CD4-positive, alpha-beta T cell treated with Interleukin-4 for 1 hour (primary cell): ENCODE measurements at regions not wholly inside any gene's neighbourhood (a gene's known extent, or its start where the extent isn't known, plus 50 kb on each side); places are given as distances from the start of the nearest gene placed in this dataset.

Experiments
- DNase-seq, 2 donors: peaks; one replicate each; pipeline ENCODE4 v3.0.0-alpha.2; 2020 to 2022

- no peak for DNase-seq
Observed at GRCh38 chr2:204277226-204277625, 268.0 kb upstream of the PARD3B start.

- no peak for DNase-seq
Observed at GRCh38 chr2:204278454-204278853, 266.8 kb upstream of the PARD3B start.

GRCh38 chr2:204279819-204280218, 265.5 kb upstream of the PARD3B start:
- no peak for DNase-seq

DNA sequence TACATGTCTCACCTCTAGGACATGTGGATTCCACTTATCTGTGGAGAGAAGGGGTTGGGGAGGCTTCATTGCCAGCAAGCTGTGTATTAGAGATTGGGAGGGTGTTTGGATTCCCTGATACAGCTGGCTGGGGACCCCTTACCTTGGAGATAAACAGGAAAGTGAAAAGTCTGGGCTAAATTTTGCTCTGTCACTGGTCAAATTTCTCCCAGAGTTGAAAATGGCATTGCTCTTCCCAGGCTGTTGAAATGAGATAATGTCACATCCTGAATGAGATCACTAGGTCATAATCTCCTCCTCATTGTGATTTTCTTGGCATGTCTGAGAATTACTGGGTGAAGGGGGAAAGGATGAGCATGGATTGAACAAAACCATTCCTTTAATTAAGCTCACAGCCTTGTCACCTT, 265.0 kb upstream of the PARD3B start:
- DNase-seq = no peak

DNA sequence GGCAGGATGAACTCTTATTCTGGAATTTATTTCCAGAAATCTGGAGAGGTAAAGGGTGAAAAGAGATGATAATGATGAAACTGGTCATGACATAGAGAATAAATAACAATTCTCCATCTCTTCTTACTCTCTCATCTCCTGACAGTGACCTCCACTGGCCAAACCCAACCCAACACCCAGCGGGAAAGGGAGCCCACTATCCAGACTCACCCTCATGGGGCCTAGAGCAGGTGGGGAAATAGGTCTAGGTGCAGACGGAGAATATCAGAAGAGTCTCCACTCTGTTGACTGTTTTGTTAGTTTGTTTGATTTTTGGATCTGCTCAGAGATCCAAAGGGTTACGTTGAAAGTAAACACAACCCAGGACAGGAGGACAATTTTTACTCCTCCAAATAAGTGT, 263.2 kb upstream of the PARD3B start:
- DNase-seq = no peak

DNA sequence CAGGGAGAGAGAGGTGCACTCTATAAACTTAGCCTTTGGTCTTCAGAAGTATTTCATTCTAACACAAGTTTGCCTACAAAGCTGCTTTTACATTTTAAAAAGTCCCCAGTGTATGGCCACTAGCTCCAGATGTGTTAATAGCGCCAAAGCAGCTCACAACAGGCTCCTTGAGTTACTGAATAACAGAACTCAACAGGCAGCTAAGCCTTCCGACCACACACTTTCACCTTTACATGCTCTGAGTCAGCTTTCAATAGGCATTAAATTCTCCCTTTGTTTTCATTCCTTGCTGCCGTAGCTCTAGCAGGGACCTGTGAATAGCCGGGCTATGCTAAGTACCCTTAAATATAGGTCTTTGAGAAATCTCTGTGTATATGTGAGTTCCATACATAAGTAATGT, 262.8 kb upstream of the PARD3B start:
- DNase-seq = no peak

DNA sequence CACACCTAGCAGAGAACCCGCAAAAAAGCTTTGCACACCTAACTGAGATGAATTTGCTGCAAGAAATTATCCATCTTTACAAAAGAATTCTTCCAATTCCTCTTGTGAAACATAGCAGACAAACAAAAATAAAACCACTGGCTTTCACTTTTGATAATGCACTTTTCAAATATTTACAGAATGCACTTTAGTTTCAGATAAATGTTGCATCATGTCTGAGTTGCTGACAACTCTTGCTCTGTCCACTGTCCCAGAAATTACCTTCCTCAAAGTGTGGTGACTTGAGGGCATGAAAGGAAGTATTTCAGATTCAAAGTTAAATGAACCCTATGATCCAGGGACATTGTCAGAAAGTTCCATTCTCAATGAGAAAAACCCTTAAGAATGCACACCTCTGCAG, 256.2 kb upstream of the PARD3B start:
- DNase-seq = no peak

DNA sequence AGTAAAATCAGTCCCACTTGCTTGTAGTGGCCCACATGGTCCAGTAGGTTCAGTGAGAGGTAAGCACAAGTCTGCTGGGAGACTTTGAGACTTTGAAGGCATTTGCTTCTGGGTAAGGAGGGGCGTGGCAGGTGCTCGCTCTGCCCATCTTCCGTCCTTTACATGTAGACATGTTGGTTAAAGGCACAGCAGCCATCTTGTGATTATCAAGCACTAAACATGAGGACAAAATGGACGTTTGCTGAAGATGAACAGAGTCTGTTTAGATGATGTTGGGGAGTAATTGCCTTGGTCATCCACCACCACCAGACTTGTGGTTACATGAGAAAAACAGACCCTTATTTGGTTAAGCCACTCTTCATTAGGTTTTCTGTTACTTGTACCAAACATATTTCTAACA, 252.8 kb upstream of the PARD3B start:
- DNase-seq = no peak

GRCh38 chr2:204293884-204294747, 251.2 kb upstream of the PARD3B start:
- DNase-seq = no peak

DNA sequence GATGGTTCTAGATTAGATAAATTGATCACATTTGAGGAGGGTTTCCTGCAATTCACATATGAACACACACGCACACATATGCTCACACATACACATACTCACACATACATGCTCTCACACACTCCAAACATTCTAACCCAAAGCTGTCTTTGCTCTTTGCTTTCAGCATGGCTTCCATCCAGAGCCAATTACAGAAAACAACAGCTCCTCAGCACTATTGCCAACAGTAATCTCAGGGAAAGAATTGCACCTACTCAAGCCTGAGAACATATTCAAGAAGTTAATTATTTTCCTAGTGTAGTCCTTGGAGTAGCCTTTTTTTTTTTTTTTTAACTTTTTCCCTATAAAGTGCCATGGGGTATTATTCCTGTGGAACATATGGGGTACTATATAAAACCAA, 246.9 kb upstream of the PARD3B start:
- DNase-seq = no peak

DNA sequence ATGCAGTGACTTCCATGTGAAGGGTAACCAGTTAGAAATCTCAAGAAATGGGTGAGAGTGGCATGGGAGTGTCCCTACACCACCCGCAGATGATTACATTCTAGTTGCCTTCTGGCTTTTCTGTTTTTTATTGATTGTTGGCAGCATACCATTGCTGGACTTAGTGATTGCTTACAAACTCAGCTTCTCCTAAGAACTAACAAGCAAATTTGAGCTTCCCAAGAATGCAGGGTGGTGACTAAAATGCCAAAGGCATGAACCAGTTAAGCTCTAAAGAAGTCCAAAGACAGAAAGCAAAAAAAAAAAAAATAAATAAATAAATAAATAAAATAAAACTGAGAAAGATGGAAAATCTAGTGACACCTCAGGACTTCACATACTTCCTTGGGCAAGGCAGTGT, 245.5 kb upstream of the PARD3B start:
- no peak for DNase-seq

- no peak for DNase-seq
Observed at GRCh38 chr2:204306667-204307066, 238.6 kb upstream of the PARD3B start.

DNA sequence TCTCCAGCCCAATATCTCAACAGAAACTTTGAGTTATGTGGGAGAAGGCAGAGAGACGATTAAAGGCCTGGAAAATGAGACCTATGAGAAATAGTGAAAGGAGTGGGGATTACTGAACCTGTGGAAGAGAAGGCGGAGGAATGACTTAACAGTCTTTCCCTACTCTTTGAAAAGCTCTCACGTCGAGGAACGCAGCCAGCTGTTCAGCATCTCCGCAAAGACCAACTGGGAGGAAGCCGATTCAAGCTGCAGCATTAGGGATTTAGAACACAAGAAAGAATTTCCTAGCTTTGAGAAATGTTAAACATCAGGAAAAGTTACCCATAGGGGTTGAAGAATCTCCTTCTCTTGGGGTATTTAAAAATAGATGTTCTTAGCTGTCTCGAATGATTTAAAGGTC, 233.2 kb upstream of the PARD3B start:
- no peak for DNase-seq

- no peak for DNase-seq
Observed at GRCh38 chr2:204313256-204313655, 232.0 kb upstream of the PARD3B start.

- no peak for DNase-seq
Observed at GRCh38 chr2:204315236-204315662, 230.0 kb upstream of the PARD3B start.

DNA sequence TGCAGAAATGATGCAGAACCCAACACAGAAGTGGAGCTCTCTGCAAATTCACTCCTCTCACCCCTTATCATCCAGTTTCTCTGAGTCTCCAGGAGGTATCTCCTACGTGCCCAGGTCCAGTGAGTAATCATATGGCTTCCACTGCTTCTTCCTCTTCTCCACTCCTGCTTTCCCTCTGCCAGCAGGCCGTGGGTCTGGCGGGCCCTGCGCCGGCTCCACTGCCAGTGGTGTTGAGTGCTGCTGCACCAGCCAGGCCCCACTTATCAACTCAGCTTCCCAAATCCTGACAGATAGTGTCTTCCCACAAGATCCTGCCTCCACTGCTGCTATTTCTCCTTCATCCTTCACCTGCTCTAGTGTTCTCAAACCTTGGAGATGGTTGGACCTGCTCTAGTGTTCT, 227.6 kb upstream of the PARD3B start:
- DNase-seq = no peak

GRCh38 chr2:204321027-204321800, 224.1 kb upstream of the PARD3B start:
- DNase-seq = no peak

DNA sequence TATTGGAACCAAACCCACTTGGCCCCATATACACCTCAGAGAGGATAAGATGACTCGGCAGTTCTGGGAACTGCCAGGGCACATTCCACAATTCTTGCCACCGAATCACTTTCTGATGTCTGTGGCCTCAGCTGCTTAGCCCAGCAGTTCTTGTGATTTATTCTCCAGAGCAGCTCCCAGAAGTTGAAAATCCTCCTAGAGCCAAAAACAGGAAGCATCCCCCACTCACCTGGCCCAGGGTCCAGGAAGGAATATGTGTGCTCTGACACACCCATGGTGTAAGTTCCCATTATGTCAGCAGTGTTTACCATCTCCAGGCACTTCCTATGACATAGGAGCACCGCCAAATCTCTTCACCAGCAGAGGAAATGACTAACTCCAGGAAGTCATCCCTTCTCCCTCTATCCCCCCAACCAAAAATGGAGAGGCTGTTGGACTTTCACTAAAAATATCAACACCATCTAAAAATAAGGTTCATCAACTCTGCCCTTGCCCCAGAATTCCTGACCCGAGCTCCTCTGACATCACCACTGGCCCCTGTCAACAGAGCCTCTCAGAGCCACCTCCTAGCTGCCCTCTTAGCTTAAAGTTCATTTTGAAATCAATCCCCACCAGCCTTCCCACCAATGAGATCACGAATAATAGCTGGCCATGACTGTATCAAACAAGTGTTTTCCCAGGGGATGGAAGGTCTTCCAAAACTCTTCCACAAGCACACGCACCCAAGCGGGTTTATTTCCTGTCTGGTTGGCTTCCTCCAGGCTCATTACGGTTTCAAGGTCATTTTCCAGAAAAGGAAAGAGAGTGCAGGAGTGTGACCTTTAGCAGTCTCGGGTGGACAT, 223.1 kb upstream of the PARD3B start:
- no peak for DNase-seq

GRCh38 chr2:204325468-204325867, 219.8 kb upstream of the PARD3B start:
- DNase-seq = peak; percentile 34 to 66

- DNase-seq = no peak
Observed at GRCh38 chr2:204328373-204328772, 216.9 kb upstream of the PARD3B start.

DNA sequence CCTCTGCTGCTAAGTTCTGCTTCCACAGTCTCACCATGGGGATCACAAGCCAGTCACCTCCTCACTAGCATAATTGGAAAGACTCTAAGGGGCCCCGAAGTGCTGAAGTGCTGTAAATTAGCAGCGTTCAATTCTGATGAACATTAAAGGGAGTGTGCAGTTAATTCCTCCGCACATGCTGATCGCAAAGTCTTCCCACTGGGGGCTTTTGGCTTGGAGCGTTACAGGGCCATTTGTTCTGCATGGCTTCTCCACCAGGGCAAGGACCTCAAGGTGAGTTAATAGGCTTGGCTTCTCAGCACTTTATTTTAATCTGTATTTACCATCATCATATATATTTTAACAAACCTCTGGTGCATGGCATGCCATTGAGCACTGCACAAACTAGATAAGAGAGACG, 216.3 kb upstream of the PARD3B start:
- no peak for DNase-seq

DNA sequence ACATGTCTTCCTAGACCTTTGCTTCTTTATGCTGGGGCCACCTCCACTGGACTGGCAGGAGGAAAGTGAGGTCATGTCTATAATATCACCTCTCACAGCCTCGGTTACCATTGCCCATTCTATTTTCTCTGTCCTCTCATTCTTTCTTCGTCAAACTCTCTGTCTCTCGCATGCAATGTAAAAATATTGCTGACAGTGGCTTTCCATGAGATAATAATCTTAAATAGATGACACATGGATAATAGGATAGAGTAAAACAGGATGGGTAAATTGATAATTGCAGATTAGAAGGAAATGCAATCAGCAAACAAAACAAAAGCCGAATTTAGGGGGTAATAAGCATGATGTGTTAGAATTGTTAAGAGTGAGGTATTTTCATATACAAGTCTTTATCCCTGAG, 215.7 kb upstream of the PARD3B start:
- DNase-seq = no peak

DNA sequence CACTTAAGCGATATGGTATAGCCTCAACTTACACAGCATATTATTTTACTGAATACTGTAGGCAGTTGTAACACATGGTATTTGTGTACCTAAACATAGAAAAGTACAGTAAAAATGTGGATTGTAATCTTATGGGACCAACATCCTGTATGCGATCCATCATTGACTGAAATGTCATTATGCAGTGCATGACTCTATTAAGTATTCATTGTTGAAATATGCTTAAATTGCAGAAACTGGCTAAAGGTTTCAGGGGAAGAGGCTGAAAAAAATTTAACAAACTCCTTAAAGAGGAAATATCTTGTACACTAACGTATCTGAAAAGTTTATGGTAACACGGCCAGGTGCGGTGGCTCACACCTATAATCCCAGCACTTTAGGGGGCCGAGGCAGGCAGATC, 214.1 kb upstream of the PARD3B start:
- DNase-seq = no peak
